SK-N-SH (cell line): ENCODE measurements at regions not wholly inside any gene's neighbourhood (a gene's known extent, or its start where the extent isn't known, plus 50 kb on each side); places are given as distances from the start of the nearest gene placed in this dataset.

Experiments used
- CTCF ChIA-PET: fragments of 300-600, 350-600 bp; formaldehyde crosslinking; extraction: SDS; loops from one replicate; lab custom pipeline; 2021; lab: Yijun Ruan, JAX
- POLR2A ChIA-PET: fragments of 350-600 bp; sonication (Branson Sonifier 250); formaldehyde crosslinking; extraction: SDS; loops from one replicate; lab custom pipeline; 2020; ENCODE audit warnings: antibody characterized with exemption, inconsistent platforms; lab: Yijun Ruan, JAX
- DNase-seq: peaks from one replicate; pipeline ENCODE4 v3.0.0; 2012
- H2AFZ ChIP-seq: fragments of 200-600 bp; sonication (generic); 2 replicates; pipeline ENCODE4 v1.8.1; 2016; ENCODE audit warnings: antibody characterized with exemption, mild to moderate bottlenecking, low read depth
- H3F3A ChIP-seq: fragments of 200-600 bp; sonication (generic); replicated peaks from 2 replicates; pipeline ENCODE3; 2016; ENCODE audit warnings: antibody characterized with exemption, mild to moderate bottlenecking; ENCODE audit not compliant: insufficient read depth
- H3K27ac ChIP-seq, 2 experiments: fragments of 200-500 bp in 1 of 2; fragments of 200-600 bp in 1 of 2; sonication (Bioruptor generic) in 1 of 2; sonication (generic), shearing (Covaris generic) in 1 of 2; 2 replicates each; pipeline versions ENCODE4 v1.5.1 to v1.6.1; 2014 to 2016; ENCODE audit warnings: low read depth in 2 of 2, inconsistent platforms in 1 of 2, low read length in 1 of 2, mild to moderate bottlenecking in 1 of 2, mixed read lengths in 1 of 2
- H3K27me3 ChIP-seq: fragments of 200-600 bp; sonication (generic), shearing (Covaris generic); 2 replicates; pipeline ENCODE4 v1.6.1; 2016; ENCODE audit warnings: mixed run types; ENCODE audit not compliant: insufficient read depth
- H3K36me3 ChIP-seq, 2 experiments: fragments of 200-500 bp in 1 of 2; fragments of 200-600 bp in 1 of 2; sonication (Bioruptor generic) in 1 of 2; sonication (generic) in 1 of 2; replicated peaks in 1 of 2; 2 replicates each; pipeline versions ENCODE3 to v1.5.1; 2014 to 2016; ENCODE audit warnings: low read length in 1 of 2, mild to moderate bottlenecking in 1 of 2; ENCODE audit not compliant: insufficient read depth in 2 of 2, control insufficient read depth in 1 of 2
- H3K4me1 ChIP-seq, 2 experiments: fragments of 200-500 bp in 1 of 2; fragments of 200-600 bp in 1 of 2; sonication (Bioruptor generic) in 1 of 2; sonication (generic), shearing (Covaris generic) in 1 of 2; 2 replicates each; pipeline versions ENCODE4 v1.5.1 to v1.6.1; 2014 to 2016; ENCODE audit warnings: low read depth in 1 of 2, low read length in 1 of 2, mixed run types in 1 of 2; ENCODE audit not compliant: insufficient read depth in 2 of 2, control insufficient read depth in 1 of 2
- H3K4me2 ChIP-seq: fragments of 200-600 bp; sonication (generic), shearing (Covaris generic); 2 replicates; pipeline ENCODE4 v1.6.1; 2017; ENCODE audit warnings: mixed run types
- H3K4me3 ChIP-seq, 2 experiments: fragments of 200-500 bp in 1 of 2; fragments of 200-600 bp in 1 of 2; sonication (Bioruptor generic) in 1 of 2; sonication (generic), shearing (Covaris generic) in 1 of 2; 2 replicates each; pipeline versions ENCODE4 v1.5.1 to v1.8.1; 2014 to 2016; ENCODE audit warnings: low read depth in 2 of 2, inconsistent platforms in 1 of 2, low read length in 1 of 2, mild to moderate bottlenecking in 1 of 2, mixed read lengths in 1 of 2, moderate library complexity in 1 of 2
- H3K79me2 ChIP-seq: fragments of 200-600 bp; sonication (generic); 2 replicates; pipeline ENCODE4 v1.8.1; 2017; ENCODE audit warnings: mild to moderate bottlenecking; ENCODE audit not compliant: insufficient read depth
- H3K9ac ChIP-seq: fragments of 200-600 bp; sonication (generic); 2 replicates; pipeline ENCODE4 v1.6.1; 2017; ENCODE audit warnings: mixed run types
- H3K9me2 ChIP-seq: fragments of 200-600 bp; sonication (generic); 2 replicates; pipeline ENCODE4 v1.6.1; 2017; ENCODE audit warnings: mixed run types
- H3K9me3 ChIP-seq: fragments of 200-600 bp; sonication (generic); 2 replicates; pipeline ENCODE4 v1.6.1; 2017; ENCODE audit warnings: mixed run types, mild to moderate bottlenecking, moderate library complexity
- H4K20me1 ChIP-seq: fragments of 200-600 bp; sonication (generic); 2 replicates; pipeline ENCODE4 v1.6.1; 2017; ENCODE audit warnings: mild to moderate bottlenecking, mixed run types; ENCODE audit not compliant: insufficient read depth
- ELF1 ChIP-seq: IDR thresholded peaks from 2 replicates; pipeline ENCODE4 v1.4.0; 2012
- FOXJ3 ChIP-seq: sonication (generic); formaldehyde crosslinking; IDR thresholded peaks from 2 replicates; pipeline ENCODE4 v1.5.1; 2020; ENCODE audit warnings: mild to moderate bottlenecking, missing genetic modification reagents
- GABPA ChIP-seq: IDR thresholded peaks from 2 replicates; pipeline ENCODE4 v1.4.0; 2012; ENCODE audit warnings: low read depth, mild to moderate bottlenecking
- GATA2 ChIP-seq: sonication (generic); formaldehyde crosslinking; IDR thresholded peaks from 2 replicates; pipeline ENCODE4 v1.5.0; 2020; ENCODE audit warnings: mild to moderate bottlenecking, missing genetic modification reagents
- JUND ChIP-seq: IDR thresholded peaks from 2 replicates; pipeline ENCODE4 v1.4.0; 2012
- MEF2A ChIP-seq: IDR thresholded peaks from 2 replicates; pipeline ENCODE4 v1.4.0; 2012; ENCODE audit warnings: low read depth, borderline replicate concordance
- MXI1 ChIP-seq: IDR thresholded peaks from 2 replicates; pipeline ENCODE4 v1.6.1; 2012; ENCODE audit warnings: mild to moderate bottlenecking, low read depth, low read length, improper control_type of control experiment
- NFIC ChIP-seq: IDR thresholded peaks from 2 replicates; pipeline ENCODE4 v1.4.0; 2012; ENCODE audit warnings: borderline replicate concordance
- NRF1 ChIP-seq: IDR thresholded peaks from 2 replicates; pipeline ENCODE4 v1.6.1; 2012; ENCODE audit warnings: low read depth, mild to moderate bottlenecking, low read length
- POLR2AphosphoS5 ChIP-seq: IDR thresholded peaks from 2 replicates; pipeline ENCODE4 v1.6.1; 2012; ENCODE audit warnings: low read depth, low read length
- RCOR1 ChIP-seq: fragments of 150-350 bp; IDR thresholded peaks from 2 replicates; pipeline ENCODE4 v1.6.1; 2017; ENCODE audit warnings: antibody characterized with exemption, low read length
- REST ChIP-seq: IDR thresholded peaks from 2 replicates; pipeline ENCODE4 v1.6.1; 2012; ENCODE audit warnings: mild to moderate bottlenecking, low read depth, low read length, moderate library complexity
- RXRA ChIP-seq: IDR thresholded peaks from 2 replicates; pipeline ENCODE4 v1.4.0; 2012; ENCODE audit warnings: low read depth, mild to moderate bottlenecking, borderline replicate concordance
- SIN3A ChIP-seq: IDR thresholded peaks from 2 replicates; pipeline ENCODE4 v1.6.1; 2012; ENCODE audit warnings: low read depth, mild to moderate bottlenecking, low read length, moderate library complexity, borderline replicate concordance
- SMC3 ChIP-seq: IDR thresholded peaks from 2 replicates; pipeline ENCODE4 v1.6.1; 2012; ENCODE audit warnings: low read depth, low read length, improper control_type of control experiment
- TCF12 ChIP-seq: IDR thresholded peaks from 2 replicates; pipeline ENCODE4 v1.4.0; 2012
- TEAD4 ChIP-seq: IDR thresholded peaks from 2 replicates; pipeline ENCODE4 v1.4.0; 2012; ENCODE audit warnings: mild to moderate bottlenecking, borderline replicate concordance; ENCODE audit not compliant: insufficient read depth
- WGBS: methylation state at CpG from one replicate; pipeline ENCODE4 v1.1.6; 2017; ENCODE audit warnings: low lambda C conversion rate; 5-methylcytosine and 5-hydroxymethylcytosine counted together
- TF ChIP-seq, protein P1 (sequence below): fragments of 200-600 bp; sonication (generic); IDR thresholded peaks from 2 replicates; pipeline ENCODE4 v1.6.1; 2017; ENCODE audit warnings: antibody characterized with exemption, mild to moderate bottlenecking, moderate library complexity
- TF ChIP-seq, protein P2 (sequence below): fragments of 150-350 bp; IDR thresholded peaks from 2 replicates; pipeline ENCODE4 v1.6.1; 2016; ENCODE audit warnings: mild to moderate bottlenecking, low read depth, low read length

DNA sequence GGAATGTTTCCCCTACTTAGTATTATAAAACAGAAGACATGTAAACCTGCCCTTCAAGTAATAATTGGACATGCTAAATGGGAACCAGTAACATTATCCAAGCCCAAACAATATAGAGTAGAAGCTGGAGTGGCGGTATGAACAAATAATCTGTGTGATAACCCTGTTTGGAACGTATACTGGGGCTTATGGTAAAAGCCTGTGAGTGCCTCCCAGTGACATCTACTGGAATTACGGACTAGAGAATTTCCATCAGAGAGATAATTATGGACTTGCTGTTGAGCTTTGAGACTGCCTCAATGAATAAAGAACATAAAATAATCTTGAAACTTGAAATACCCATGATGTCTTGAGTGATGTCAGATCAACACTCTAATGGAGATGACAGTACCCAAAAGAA, 406.3 kb upstream of the GRIA3 start:
- H3K4me3 ChIP-seq = no peak overlapping the region
- no peak for DNase-seq
- POLR2A ChIA-PET = no interaction called here

DNA sequence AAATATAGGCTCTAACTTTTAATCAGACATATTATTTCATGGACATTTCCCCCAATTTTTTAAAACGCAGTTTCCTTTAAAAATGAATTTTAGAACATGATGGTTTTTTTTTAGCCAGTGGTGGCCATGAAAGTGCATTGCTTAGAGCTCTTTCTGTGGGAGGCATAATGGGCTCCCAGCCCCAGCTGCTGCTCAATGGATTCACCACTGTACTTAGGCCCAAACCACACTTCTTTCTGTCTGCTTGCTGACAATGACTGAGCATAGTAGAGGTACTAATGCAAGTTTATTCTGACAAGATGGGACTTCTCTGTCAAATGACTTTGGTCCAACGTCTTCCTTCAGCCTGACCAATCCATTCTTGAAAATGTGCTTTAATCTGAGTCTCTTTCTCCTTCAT, 400.2 kb upstream of the GRIA3 start:
- Histone ChIP-seq H3F3A (no peaks in the 10 kb centered on the region), H3K4me3 (no peak overlapping the region), H3K4me2 (no peak overlapping the region), H4K20me1 (no peaks in the 10 kb centered on the region), H3K9me2 (no peaks in the 10 kb centered on the region), H3K9ac (no peak overlapping the region), H3K27ac (no peak overlapping the region), H3K9me3 (no peaks in the 10 kb centered on the region), H2AFZ (no peak overlapping the region), H3K79me2 (no peaks in the 10 kb centered on the region), H3K27me3 (no peaks in the 10 kb centered on the region), H3K4me1 (no peaks in the 10 kb centered on the region), H3K36me3 (no peaks in the 10 kb centered on the region)
- no peak for DNase-seq
- ChIA-PET POLR2A (no interaction called here), CTCF (interaction anchor here (1.4 kb wide), 1 partner anchor 8 kb away, joined by 3 read pairs; no protein-coding TSS in a partner anchor)
- TF ChIP-seq RXRA = no peak
- TF ChIP-seq FOXJ3 (CRISPR knock-in tag) = no peak
- TF ChIP-seq ELF1 = no peak
- TF ChIP-seq SMC3 = no peak
- TF ChIP-seq REST = no peak
- TF ChIP-seq GABPA = no peak
- no peak for TF ChIP-seq POLR2AphosphoS5
- no peak for TF ChIP-seq SIN3A
- TF ChIP-seq NRF1 = no peak
- no peak for TF ChIP-seq MEF2A
- no peak for TF ChIP-seq JUND
- TF ChIP-seq, protein P1, sequence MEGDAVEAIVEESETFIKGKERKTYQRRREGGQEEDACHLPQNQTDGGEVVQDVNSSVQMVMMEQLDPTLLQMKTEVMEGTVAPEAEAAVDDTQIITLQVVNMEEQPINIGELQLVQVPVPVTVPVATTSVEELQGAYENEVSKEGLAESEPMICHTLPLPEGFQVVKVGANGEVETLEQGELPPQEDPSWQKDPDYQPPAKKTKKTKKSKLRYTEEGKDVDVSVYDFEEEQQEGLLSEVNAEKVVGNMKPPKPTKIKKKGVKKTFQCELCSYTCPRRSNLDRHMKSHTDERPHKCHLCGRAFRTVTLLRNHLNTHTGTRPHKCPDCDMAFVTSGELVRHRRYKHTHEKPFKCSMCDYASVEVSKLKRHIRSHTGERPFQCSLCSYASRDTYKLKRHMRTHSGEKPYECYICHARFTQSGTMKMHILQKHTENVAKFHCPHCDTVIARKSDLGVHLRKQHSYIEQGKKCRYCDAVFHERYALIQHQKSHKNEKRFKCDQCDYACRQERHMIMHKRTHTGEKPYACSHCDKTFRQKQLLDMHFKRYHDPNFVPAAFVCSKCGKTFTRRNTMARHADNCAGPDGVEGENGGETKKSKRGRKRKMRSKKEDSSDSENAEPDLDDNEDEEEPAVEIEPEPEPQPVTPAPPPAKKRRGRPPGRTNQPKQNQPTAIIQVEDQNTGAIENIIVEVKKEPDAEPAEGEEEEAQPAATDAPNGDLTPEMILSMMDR = no peak
- WGBS = 4% methylated on average over 2 of the region's 2 CpGs

More for the DNA sequence above, 406.3 kb upstream of the GRIA3 start:
- no peak overlapping the region for H2AFZ ChIP-seq
- no peaks in the 10 kb centered on the region for H3K79me2 ChIP-seq
- no peaks in the 10 kb centered on the region for H3K4me1 ChIP-seq
- H4K20me1 ChIP-seq = no peaks in the 10 kb centered on the region
- H3K9me3 ChIP-seq = 0 out of 2 replicates have a peak, but pooled peaks cover 3% of the 10 kb centered on the region
- no peaks in the 10 kb centered on the region for H3K36me3 ChIP-seq
- TF ChIP-seq JUND (no peak), SIN3A (no peak), TEAD4 (no peak), NFIC (no peak), POLR2AphosphoS5 (no peak), MXI1 (no peak), FOXJ3 (CRISPR knock-in tag) (no peak), GABPA (no peak), RCOR1 (no peak), GATA2 (CRISPR knock-in tag) (no peak), SMC3 (no peak), TCF12 (no peak)
- TF ChIP-seq, protein P2, sequence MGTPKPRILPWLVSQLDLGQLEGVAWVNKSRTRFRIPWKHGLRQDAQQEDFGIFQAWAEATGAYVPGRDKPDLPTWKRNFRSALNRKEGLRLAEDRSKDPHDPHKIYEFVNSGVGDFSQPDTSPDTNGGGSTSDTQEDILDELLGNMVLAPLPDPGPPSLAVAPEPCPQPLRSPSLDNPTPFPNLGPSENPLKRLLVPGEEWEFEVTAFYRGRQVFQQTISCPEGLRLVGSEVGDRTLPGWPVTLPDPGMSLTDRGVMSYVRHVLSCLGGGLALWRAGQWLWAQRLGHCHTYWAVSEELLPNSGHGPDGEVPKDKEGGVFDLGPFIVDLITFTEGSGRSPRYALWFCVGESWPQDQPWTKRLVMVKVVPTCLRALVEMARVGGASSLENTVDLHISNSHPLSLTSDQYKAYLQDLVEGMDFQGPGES = no peak
- CTCF ChIA-PET = no interaction called here
- H3K9me2 ChIP-seq = no peaks in the 10 kb centered on the region
- no peak overlapping the region for H3K9ac ChIP-seq
- H3K27me3 ChIP-seq = no peaks in the 10 kb centered on the region
- no peaks in the 10 kb centered on the region for H3F3A ChIP-seq
- 4% methylated on average over 3 of the region's 3 CpGs for WGBS
- H3K4me2 ChIP-seq = no peak overlapping the region
- H3K27ac ChIP-seq = no peak overlapping the region
